Spleen (tissue), 7 donors: ENCODE measurements at regions not wholly inside any gene's neighbourhood (a gene's known extent, or its start where the extent isn't known, plus 50 kb on each side); places are given as distances from the start of the nearest gene placed in this dataset.

Experiments used
- POLR2A ChIP-seq, 3 donors: fragments of 450-650 bp; IDR thresholded peaks; one replicate each; pipeline ENCODE4 v1.5.1; 2017; ENCODE audit warnings: antibody characterized with exemption in 3 of 3, mild to moderate bottlenecking in 1 of 3
- POLR2AphosphoS5 ChIP-seq, 3 donors: sonication (generic); formaldehyde crosslinking; IDR thresholded peaks; one replicate each; pipeline ENCODE4 v1.5.1; 2017; ENCODE audit warnings: antibody characterized with exemption in 3 of 3
- TF ChIP-seq, protein P1 (sequence below), 11 experiments: fragments of 200-600 bp in 7 of 11; fragments of 450-650 bp in 4 of 11; sonication (generic) in 4 of 11; IDR thresholded peaks in 8 of 11; conservative IDR thresholded peaks in 3 of 11; 1 replicate in 7 of 11; 2 replicates in 4 of 11; pipeline versions ENCODE4 v1.4.0 to v1.8.0; 2016 to 2021; ENCODE audit warnings: antibody characterized with exemption in 11 of 11, inconsistent platforms in 4 of 11, mild to moderate bottlenecking in 1 of 11
- donor health status: DM: no; HTN: no; CAD: no; lungs with moderate emphysema.
- donor health status: DM: no; HTN: no; CAD: no.
- donor health status: DM: no; HTN: no; CAD: no.

- TF ChIP-seq POLR2A (IDR thresholded peaks at IDR 0.05) (no peak), POLR2AphosphoS5 (IDR thresholded peaks at IDR 0.05) (no peak)
- TF ChIP-seq, protein P1, sequence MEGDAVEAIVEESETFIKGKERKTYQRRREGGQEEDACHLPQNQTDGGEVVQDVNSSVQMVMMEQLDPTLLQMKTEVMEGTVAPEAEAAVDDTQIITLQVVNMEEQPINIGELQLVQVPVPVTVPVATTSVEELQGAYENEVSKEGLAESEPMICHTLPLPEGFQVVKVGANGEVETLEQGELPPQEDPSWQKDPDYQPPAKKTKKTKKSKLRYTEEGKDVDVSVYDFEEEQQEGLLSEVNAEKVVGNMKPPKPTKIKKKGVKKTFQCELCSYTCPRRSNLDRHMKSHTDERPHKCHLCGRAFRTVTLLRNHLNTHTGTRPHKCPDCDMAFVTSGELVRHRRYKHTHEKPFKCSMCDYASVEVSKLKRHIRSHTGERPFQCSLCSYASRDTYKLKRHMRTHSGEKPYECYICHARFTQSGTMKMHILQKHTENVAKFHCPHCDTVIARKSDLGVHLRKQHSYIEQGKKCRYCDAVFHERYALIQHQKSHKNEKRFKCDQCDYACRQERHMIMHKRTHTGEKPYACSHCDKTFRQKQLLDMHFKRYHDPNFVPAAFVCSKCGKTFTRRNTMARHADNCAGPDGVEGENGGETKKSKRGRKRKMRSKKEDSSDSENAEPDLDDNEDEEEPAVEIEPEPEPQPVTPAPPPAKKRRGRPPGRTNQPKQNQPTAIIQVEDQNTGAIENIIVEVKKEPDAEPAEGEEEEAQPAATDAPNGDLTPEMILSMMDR (IDR thresholded peaks at IDR 0.05 in 8 of 11, conservative IDR thresholded peaks at IDR 0.05 in 3 of 11) = no peak
These were observed 104.1 kb upstream of the TMPRSS2 start for GRCh38 chr21:41611966-41612606.
